K562 (cell line): ENCODE measurements at regions not wholly inside any gene's neighbourhood (a gene's known extent, or its start where the extent isn't known, plus 50 kb on each side); places are given as distances from the start of the nearest gene placed in this dataset.

Experiments used
- ATAC-seq: fragments of 200-7000 bp; cut with Tn5 transposase; 3 replicates; pipeline ENCODE4 v1.9.1; 2020; ENCODE audit warnings: moderate library complexity
- BruUV-seq: library from RNA; stranded (reverse); fragments of 400-500 nt; replicated peaks from 2 replicates; lab custom pipeline; 2021; lab: Mats Ljungman, UMichigan
- CTCF ChIA-PET: fragments of 300-600 bp; formaldehyde crosslinking; extraction: SDS; loops from one replicate; lab custom pipeline; 2021; ENCODE audit warnings: low intra/inter-chr PET ratio; lab: Yijun Ruan, JAX
- POLR2A ChIA-PET: fragments of 300-600, 350-650 bp; sonication (Branson Sonifier 250); formaldehyde crosslinking; extraction: SDS; loops from one replicate; lab custom pipeline; 2021; ENCODE audit warnings: antibody characterized with exemption, inconsistent platforms; lab: Yijun Ruan, JAX
- DNase-seq, 4 experiments: peaks; one replicate each; pipeline versions ENCODE4 v3.0.0 to v3.0.0-alpha.2; 2011 to 2018; ENCODE audit warnings: low spot score in 3 of 4, mixed read lengths in 3 of 4; ENCODE audit errors: extremely low read depth in 1 of 4
- FAIRE-seq: peaks from 2 replicates; lab custom pipeline; 2011; peaks lifted over from hg19 to GRCh38; lab: Jason Lieb, UNC
- H2AFZ ChIP-seq: 2 replicates; pipeline ENCODE4 v1.6.0; 2011; ENCODE audit warnings: low read depth, low read length, control low read depth, inconsistent platforms
- H3K27ac ChIP-seq: fragments of 200-600 bp; 3 replicates; pipeline ENCODE4 v1.8.0; 2011; ENCODE audit warnings: low read depth, mild to moderate bottlenecking, control low read depth, inconsistent platforms, low read length, moderate library complexity, mixed read lengths; ENCODE audit errors: extremely low read depth
- H3K27me3 ChIP-seq, 2 experiments: fragments of 300-600 bp in 1 of 2; 2 replicates in 1 of 2; 3 replicates in 1 of 2; pipeline versions ENCODE4 v1.6.0 to v1.8.0; 2011; ENCODE audit warnings: inconsistent platforms in 2 of 2, low read length in 2 of 2, mild to moderate bottlenecking in 1 of 2, mixed read lengths in 1 of 2, moderate library complexity in 1 of 2; ENCODE audit not compliant: control insufficient read depth in 2 of 2, insufficient read depth in 2 of 2
- H3K36me3 ChIP-seq: fragments of 300-600 bp; 3 replicates; pipeline ENCODE4 v1.8.0; 2011; ENCODE audit warnings: mild to moderate bottlenecking, low read length, inconsistent platforms; ENCODE audit not compliant: control insufficient read depth, insufficient read depth
- H3K4me1 ChIP-seq, 2 experiments: fragments of 200-600 bp in 1 of 2; replicated peaks in 1 of 2; 2 replicates in 1 of 2; 3 replicates in 1 of 2; pipeline versions ENCODE4 v1.5.1 to v1.8.0; 2011; ENCODE audit warnings: inconsistent platforms in 2 of 2, low read length in 2 of 2, mild to moderate bottlenecking in 1 of 2, mixed read lengths in 1 of 2, moderate library complexity in 1 of 2; ENCODE audit not compliant: control insufficient read depth in 2 of 2, insufficient read depth in 2 of 2
- H3K4me2 ChIP-seq: 2 replicates; pipeline ENCODE4 v1.6.1; 2011; ENCODE audit warnings: low read length, control low read depth, inconsistent platforms, mixed read lengths; ENCODE audit not compliant: insufficient read depth
- H3K4me3 ChIP-seq: fragments of 200-600 bp; sonication (generic), shearing (Covaris generic); 2 replicates; pipeline ENCODE4 v1.5.1; 2016; ENCODE audit warnings: control low read depth, inconsistent platforms
- H3K79me2 ChIP-seq: fragments of 200-600 bp; 3 replicates; pipeline ENCODE4 v1.8.0; 2011; ENCODE audit warnings: low read length, inconsistent platforms; ENCODE audit not compliant: control insufficient read depth, insufficient read depth
- H3K9ac ChIP-seq, 2 experiments: 2 replicates each; pipeline versions ENCODE4 v1.6.0 to v1.6.1; 2011; ENCODE audit warnings: low read depth in 2 of 2, low read length in 2 of 2, control low read depth in 1 of 2, inconsistent platforms in 1 of 2, mild to moderate bottlenecking in 1 of 2, mixed read lengths in 1 of 2; ENCODE audit not compliant: insufficient read depth in 1 of 2
- H3K9me1 ChIP-seq: one replicate; pipeline ENCODE4 v1.6.0; 2011; ENCODE audit warnings: inconsistent platforms, mild to moderate bottlenecking, low read length, moderate library complexity; ENCODE audit not compliant: control insufficient read depth, insufficient read depth
- H3K9me3 ChIP-seq: replicated peaks from 2 replicates; pipeline ENCODE4 v1.5.1; 2011; ENCODE audit warnings: low read depth, low read length, inconsistent platforms; ENCODE audit not compliant: control insufficient read depth, insufficient read depth
- H4K20me1 ChIP-seq: replicated peaks from 2 replicates; pipeline ENCODE4 v1.6.1; 2011; ENCODE audit warnings: low read length, inconsistent platforms, mixed read lengths; ENCODE audit not compliant: control insufficient read depth, insufficient read depth
- BRD9 ChIP-seq: fragments of 450-650 bp; IDR thresholded peaks from 2 replicates; pipeline ENCODE4 v1.6.1; 2018; ENCODE audit warnings: low read depth; ENCODE audit not compliant: partially characterized antibody
- BRF1 ChIP-seq: IDR thresholded peaks from 3 replicates; pipeline ENCODE4 v1.6.1; 2011; ENCODE audit warnings: borderline replicate concordance, mild to moderate bottlenecking; ENCODE audit not compliant: insufficient read length; ENCODE audit errors: extremely low read depth
- DLX4 ChIP-seq: fragments of 250-450 bp; sonication (Bioruptor Pico); IDR thresholded peaks from 2 replicates; pipeline ENCODE4 v1.6.1; 2021; ENCODE audit warnings: mild to moderate bottlenecking
- ELK3 ChIP-seq: fragments of 450-650 bp; formaldehyde crosslinking; IDR thresholded peaks from 2 replicates; pipeline ENCODE4 v1.4.0; 2020; ENCODE audit warnings: mild to moderate bottlenecking
- ESRRB ChIP-seq: fragments of 250-450 bp; sonication (Bioruptor Pico); IDR thresholded peaks from 2 replicates; pipeline ENCODE4 v1.5.0; 2020; ENCODE audit warnings: mild to moderate bottlenecking, moderate library complexity, borderline replicate concordance
- HDGF ChIP-seq: fragments of 450-650 bp; IDR thresholded peaks from 2 replicates; pipeline ENCODE4 v1.6.1; 2016
- HNRNPL ChIP-seq: fragments of 200-400 bp; formaldehyde crosslinking; IDR thresholded peaks from 2 replicates; pipeline ENCODE4 v1.6.1; 2017; ENCODE audit warnings: low read depth, mild to moderate bottlenecking, low read length
- REST ChIP-seq, 2 experiments: fragments of 450-650 bp; formaldehyde crosslinking in 1 of 2; IDR thresholded peaks; 2 replicates each; pipeline versions ENCODE4 v1.4.0 to v1.6.1; 2014 to 2020; ENCODE audit warnings: mild to moderate bottlenecking in 2 of 2, borderline replicate concordance in 1 of 2, low read depth in 1 of 2
- SAFB ChIP-seq: fragments of 200-400 bp; formaldehyde crosslinking; IDR thresholded peaks from 2 replicates; pipeline ENCODE4 v1.6.1; 2017; ENCODE audit warnings: low read depth, low read length, borderline replicate concordance
- ZC3H8 ChIP-seq: fragments of 450-650 bp; IDR thresholded peaks from 2 replicates; pipeline ENCODE4 v1.6.1; 2017
- ZFP91 ChIP-seq: sonication (generic); formaldehyde crosslinking; IDR thresholded peaks from 2 replicates; pipeline ENCODE4 v1.8.0; 2022; ENCODE audit warnings: mild to moderate bottlenecking, missing genetic modification reagents
- ZNF41 ChIP-seq: fragments of 250-450 bp; sonication (Bioruptor Pico); conservative IDR thresholded peaks from 2 replicates; pipeline ENCODE4 v1.4.0; 2020; ENCODE audit warnings: mild to moderate bottlenecking
- WGBS: fragments of 100-300 bp; shearing (Covaris generic); methylation state at CpG from one replicate; pipeline ENCODE4 v1.1.6; 2016; ENCODE audit warnings: low coverage, mixed read lengths; ENCODE audit not compliant: insufficient coverage; ENCODE audit errors: missing lambda C conversion rate; 5-methylcytosine and 5-hydroxymethylcytosine counted together
- in situ Hi-C: fragments of 300-500 bp; cut with MboI; formaldehyde crosslinking; loops from 4 replicates; pipeline ENCODE4 v1.15.0; 2018; ENCODE audit warnings: inconsistent platforms, mixed read lengths
- intact Hi-C: fragments of 100-400 bp; cut with micrococcal nuclease; formaldehyde crosslinking; loops from 2 replicates; pipeline ENCODE4 v1.14.2; 2022

- no peak for ATAC-seq
- no peak for TF ChIP-seq BRD9
- no peak for TF ChIP-seq ZFP91 (CRISPR knock-in tag)
- TF ChIP-seq DLX4, result no peak
- TF ChIP-seq ZC3H8, result no peak
- no peak for TF ChIP-seq REST (IDR thresholded peaks at IDR 0.05; ENCODE audit: borderline replicate concordance)
- TF ChIP-seq REST (CRISPR knock-in tag; IDR thresholded peaks at IDR 0.05; ENCODE audit: low read depth), result no peak
- TF ChIP-seq BRF1, result no peak
- TF ChIP-seq ZNF41 (CRISPR knock-in tag), result no peak
- no peak for TF ChIP-seq ELK3
- TF ChIP-seq ESRRB (CRISPR knock-in tag), result no peak
- no peak for TF ChIP-seq HDGF
- TF ChIP-seq HNRNPL, result no peak
- TF ChIP-seq SAFB, result no peak
These were observed 132.8 kb upstream of the GADL1 start for GRCh38 chr3:31027191-31027761.

More at GRCh38 chr3:31027191-31027761, 132.8 kb upstream of the GADL1 start:
- no peaks in the 10 kb centered on the region for H3K27me3 ChIP-seq
- no peaks in the 10 kb centered on the region for H3K9me3 ChIP-seq
- DNase-seq, result no peak
- H3K4me1 ChIP-seq, result no peaks in the 10 kb centered on the region
- no peak overlapping the region for H3K27ac ChIP-seq
- no peak overlapping the region for H3K4me2 ChIP-seq
- WGBS, result 0% methylated on average over 1 of the region's 1 CpG
- no peaks in the 10 kb centered on the region for H4K20me1 ChIP-seq
- POLR2A ChIA-PET, result no interaction called here
- H3K79me2 ChIP-seq, result no peaks in the 10 kb centered on the region
- intact Hi-C loops (no loop called here), in situ Hi-C loops (no loop called here)
- no peak overlapping the region for H3K9ac ChIP-seq
- H3K4me3 ChIP-seq, result no peak overlapping the region
- CTCF ChIA-PET, result no interaction called here
- no TSS peak for BruUV-seq
- FAIRE-seq, result no peak
- no peaks in the 10 kb centered on the region for H3K9me1 ChIP-seq
- no peak overlapping the region for H2AFZ ChIP-seq
- no peaks in the 10 kb centered on the region for H3K36me3 ChIP-seq
